SK-N-SH (cell line): ENCODE measurements at regions not wholly inside any gene's neighbourhood (a gene's known extent, or its start where the extent isn't known, plus 50 kb on each side); places are given as distances from the start of the nearest gene placed in this dataset.

ENCODE experiments used
- CTCF ChIA-PET: fragments of 300-600, 350-600 bp; formaldehyde crosslinking; extraction: SDS; loops from one replicate; lab custom pipeline; 2021; lab: Yijun Ruan, JAX
- POLR2A ChIA-PET: fragments of 350-600 bp; sonication (Branson Sonifier 250); formaldehyde crosslinking; extraction: SDS; loops from one replicate; lab custom pipeline; 2020; ENCODE audit warnings: antibody characterized with exemption, inconsistent platforms; lab: Yijun Ruan, JAX
- DNase-seq: peaks from one replicate; pipeline ENCODE4 v3.0.0; 2012
- H2AFZ ChIP-seq: fragments of 200-600 bp; sonication (generic); 2 replicates; pipeline ENCODE4 v1.8.1; 2016; ENCODE audit warnings: antibody characterized with exemption, mild to moderate bottlenecking, low read depth
- H3F3A ChIP-seq: fragments of 200-600 bp; sonication (generic); replicated peaks from 2 replicates; pipeline ENCODE3; 2016; ENCODE audit warnings: antibody characterized with exemption, mild to moderate bottlenecking; ENCODE audit not compliant: insufficient read depth
- H3K27ac ChIP-seq, 2 experiments: fragments of 200-500 bp in 1 of 2; fragments of 200-600 bp in 1 of 2; sonication (Bioruptor generic) in 1 of 2; sonication (generic), shearing (Covaris generic) in 1 of 2; 2 replicates each; pipeline versions ENCODE4 v1.5.1 to v1.6.1; 2014 to 2016; ENCODE audit warnings: low read depth in 2 of 2, inconsistent platforms in 1 of 2, low read length in 1 of 2, mild to moderate bottlenecking in 1 of 2, mixed read lengths in 1 of 2
- H3K27me3 ChIP-seq: fragments of 200-600 bp; sonication (generic), shearing (Covaris generic); 2 replicates; pipeline ENCODE4 v1.6.1; 2016; ENCODE audit warnings: mixed run types; ENCODE audit not compliant: insufficient read depth
- H3K36me3 ChIP-seq, 2 experiments: fragments of 200-500 bp in 1 of 2; fragments of 200-600 bp in 1 of 2; sonication (Bioruptor generic) in 1 of 2; sonication (generic) in 1 of 2; replicated peaks in 1 of 2; 2 replicates each; pipeline versions ENCODE3 to v1.5.1; 2014 to 2016; ENCODE audit warnings: low read length in 1 of 2, mild to moderate bottlenecking in 1 of 2; ENCODE audit not compliant: insufficient read depth in 2 of 2, control insufficient read depth in 1 of 2
- H3K4me1 ChIP-seq, 2 experiments: fragments of 200-500 bp in 1 of 2; fragments of 200-600 bp in 1 of 2; sonication (Bioruptor generic) in 1 of 2; sonication (generic), shearing (Covaris generic) in 1 of 2; 2 replicates each; pipeline versions ENCODE4 v1.5.1 to v1.6.1; 2014 to 2016; ENCODE audit warnings: low read depth in 1 of 2, low read length in 1 of 2, mixed run types in 1 of 2; ENCODE audit not compliant: insufficient read depth in 2 of 2, control insufficient read depth in 1 of 2
- H3K4me2 ChIP-seq: fragments of 200-600 bp; sonication (generic), shearing (Covaris generic); 2 replicates; pipeline ENCODE4 v1.6.1; 2017; ENCODE audit warnings: mixed run types
- H3K4me3 ChIP-seq, 2 experiments: fragments of 200-500 bp in 1 of 2; fragments of 200-600 bp in 1 of 2; sonication (Bioruptor generic) in 1 of 2; sonication (generic), shearing (Covaris generic) in 1 of 2; 2 replicates each; pipeline versions ENCODE4 v1.5.1 to v1.8.1; 2014 to 2016; ENCODE audit warnings: low read depth in 2 of 2, inconsistent platforms in 1 of 2, low read length in 1 of 2, mild to moderate bottlenecking in 1 of 2, mixed read lengths in 1 of 2, moderate library complexity in 1 of 2
- H3K79me2 ChIP-seq: fragments of 200-600 bp; sonication (generic); 2 replicates; pipeline ENCODE4 v1.8.1; 2017; ENCODE audit warnings: mild to moderate bottlenecking; ENCODE audit not compliant: insufficient read depth
- H3K9ac ChIP-seq: fragments of 200-600 bp; sonication (generic); 2 replicates; pipeline ENCODE4 v1.6.1; 2017; ENCODE audit warnings: mixed run types
- H3K9me2 ChIP-seq: fragments of 200-600 bp; sonication (generic); 2 replicates; pipeline ENCODE4 v1.6.1; 2017; ENCODE audit warnings: mixed run types
- H3K9me3 ChIP-seq: fragments of 200-600 bp; sonication (generic); 2 replicates; pipeline ENCODE4 v1.6.1; 2017; ENCODE audit warnings: mixed run types, mild to moderate bottlenecking, moderate library complexity
- H4K20me1 ChIP-seq: fragments of 200-600 bp; sonication (generic); 2 replicates; pipeline ENCODE4 v1.6.1; 2017; ENCODE audit warnings: mild to moderate bottlenecking, mixed run types; ENCODE audit not compliant: insufficient read depth
- CHD2 ChIP-seq: fragments of 150-350 bp; IDR thresholded peaks from 2 replicates; pipeline ENCODE4 v1.6.1; 2018; ENCODE audit warnings: low read length; ENCODE audit not compliant: partially characterized antibody
- CTCF ChIP-seq: fragments of 200-600 bp; sonication (generic); IDR thresholded peaks from 2 replicates; pipeline ENCODE4 v1.6.1; 2017; ENCODE audit warnings: antibody characterized with exemption, mild to moderate bottlenecking, moderate library complexity
- FOXM1 ChIP-seq: IDR thresholded peaks from 2 replicates; pipeline ENCODE4 v1.4.0; 2012; ENCODE audit warnings: low read depth, mild to moderate bottlenecking
- GABPA ChIP-seq: IDR thresholded peaks from 2 replicates; pipeline ENCODE4 v1.4.0; 2012; ENCODE audit warnings: low read depth, mild to moderate bottlenecking
- GATA2 ChIP-seq: sonication (generic); formaldehyde crosslinking; IDR thresholded peaks from 2 replicates; pipeline ENCODE4 v1.5.0; 2020; ENCODE audit warnings: mild to moderate bottlenecking, missing genetic modification reagents
- IRF3 ChIP-seq: fragments of 150-350 bp; IDR thresholded peaks from 2 replicates; pipeline ENCODE4 v1.6.1; 2016; ENCODE audit warnings: mild to moderate bottlenecking, low read depth, low read length
- JUND ChIP-seq: IDR thresholded peaks from 2 replicates; pipeline ENCODE4 v1.4.0; 2012
- MEF2A ChIP-seq: IDR thresholded peaks from 2 replicates; pipeline ENCODE4 v1.4.0; 2012; ENCODE audit warnings: low read depth, borderline replicate concordance
- MXI1 ChIP-seq: IDR thresholded peaks from 2 replicates; pipeline ENCODE4 v1.6.1; 2012; ENCODE audit warnings: mild to moderate bottlenecking, low read depth, low read length, improper control_type of control experiment
- NFIC ChIP-seq: IDR thresholded peaks from 2 replicates; pipeline ENCODE4 v1.4.0; 2012; ENCODE audit warnings: borderline replicate concordance
- POLR2AphosphoS5 ChIP-seq: IDR thresholded peaks from 2 replicates; pipeline ENCODE4 v1.6.1; 2012; ENCODE audit warnings: low read depth, low read length
- RAD21 ChIP-seq: IDR thresholded peaks from 2 replicates; pipeline ENCODE4 v1.6.1; 2012; ENCODE audit warnings: mild to moderate bottlenecking, low read length
- RCOR1 ChIP-seq: fragments of 150-350 bp; IDR thresholded peaks from 2 replicates; pipeline ENCODE4 v1.6.1; 2017; ENCODE audit warnings: antibody characterized with exemption, low read length
- RXRA ChIP-seq: IDR thresholded peaks from 2 replicates; pipeline ENCODE4 v1.4.0; 2012; ENCODE audit warnings: low read depth, mild to moderate bottlenecking, borderline replicate concordance
- TCF12 ChIP-seq: IDR thresholded peaks from 2 replicates; pipeline ENCODE4 v1.4.0; 2012
- USF2 ChIP-seq: fragments of 150-350 bp; IDR thresholded peaks from 2 replicates; pipeline ENCODE4 v1.6.1; 2017; ENCODE audit warnings: antibody characterized with exemption, low read length, low read depth, borderline replicate concordance
- ZBTB33 ChIP-seq: IDR thresholded peaks from 2 replicates; pipeline ENCODE4 v1.4.0; 2012; ENCODE audit warnings: low read depth, borderline replicate concordance
- WGBS: methylation state at CpG from one replicate; pipeline ENCODE4 v1.1.6; 2017; ENCODE audit warnings: low lambda C conversion rate; 5-methylcytosine and 5-hydroxymethylcytosine counted together
- TF ChIP-seq, protein P1 (sequence below): IDR thresholded peaks from 2 replicates; pipeline ENCODE4 v1.4.0; 2012; ENCODE audit warnings: low read depth
- TF ChIP-seq, protein P2 (sequence below): IDR thresholded peaks from 2 replicates; pipeline ENCODE4 v1.4.0; 2012; ENCODE audit warnings: low read depth, borderline replicate concordance

DNA sequence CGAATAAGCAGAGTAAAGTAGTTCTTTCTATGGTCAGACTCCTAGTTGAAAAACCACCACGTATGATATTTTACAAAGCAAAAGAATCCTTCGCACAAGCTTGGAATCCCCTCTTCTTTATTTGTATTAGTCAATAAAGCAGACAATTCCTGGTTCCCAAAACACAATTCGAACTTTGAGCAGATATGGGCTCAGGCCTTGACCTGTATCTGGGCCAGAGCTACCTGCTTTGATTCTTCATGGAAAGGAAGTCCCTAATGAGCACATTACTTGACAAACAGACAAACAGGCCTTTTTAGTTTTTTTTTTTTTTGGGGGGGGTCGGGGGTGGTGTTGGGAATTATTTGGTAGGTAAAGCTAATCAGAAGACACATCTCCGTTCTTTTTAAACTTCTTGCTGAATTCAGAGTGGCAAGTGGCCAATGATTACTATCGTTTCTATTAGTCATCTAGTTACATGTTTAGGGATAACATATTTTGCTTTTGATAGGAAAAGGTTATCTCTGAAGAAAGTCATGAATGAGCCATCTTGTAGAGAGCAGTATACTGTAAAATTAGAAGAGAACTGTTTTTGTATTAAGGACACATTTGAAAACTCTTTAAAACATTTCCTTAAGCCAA is 116.6 kb upstream of the HMHB1 start:
- Histone ChIP-seq H2AFZ (no peak overlapping the region), H3K79me2 (no peaks in the 10 kb centered on the region), H3K9ac (no peak overlapping the region), H3F3A (no peaks in the 10 kb centered on the region), H4K20me1 (no peaks in the 10 kb centered on the region), H3K27me3 (no peaks in the 10 kb centered on the region), H3K9me2 (no peaks in the 10 kb centered on the region), H3K9me3 (no peaks in the 10 kb centered on the region), H3K4me2 (no peak overlapping the region), H3K36me3 (no peaks in the 10 kb centered on the region), H3K27ac (no peak overlapping the region), H3K4me3 (no peak overlapping the region), H3K4me1 (no peaks in the 10 kb centered on the region; a peak in 1 of 4 replicates)
- DNase-seq, result no peak
- POLR2A ChIA-PET, result no interaction called here
- 76% methylated on average over 7 of the region's 7 CpGs for WGBS
- TF ChIP-seq RXRA (no peak), NFIC (0 out of 2 replicates have a peak, but pooled peaks have one; percentile 10)
- CTCF ChIA-PET, result interaction anchor here (0.6 kb wide), 1 partner anchor 450 kb away, joined by 3 read pairs; no protein-coding TSS in a partner anchor

DNA sequence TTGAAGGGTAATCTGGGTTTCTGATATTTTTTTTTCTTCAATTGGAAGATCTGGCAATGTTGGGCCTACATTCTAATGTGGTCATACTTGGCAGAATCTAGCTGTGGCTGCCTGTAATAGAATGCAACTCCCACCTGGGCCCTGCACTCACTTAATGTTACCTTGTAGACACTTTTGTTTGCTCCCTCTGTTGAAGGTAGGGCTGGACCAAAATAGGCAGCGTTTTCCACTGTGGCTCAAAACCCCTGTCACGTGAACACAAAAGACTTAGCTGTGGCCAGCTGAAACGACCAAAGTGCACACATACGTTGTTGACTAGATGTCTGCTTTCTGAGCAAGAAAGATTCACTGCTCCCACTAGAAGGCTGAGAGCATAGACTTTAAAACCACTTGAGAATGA is 117.6 kb upstream of the HMHB1 start:
- Histone ChIP-seq H4K20me1 (no peaks in the 10 kb centered on the region), H3K4me1 (no peaks in the 10 kb centered on the region; a peak in 1 of 4 replicates), H3K27me3 (no peaks in the 10 kb centered on the region), H2AFZ (no peak overlapping the region), H3K9me3 (0 out of 2 replicates have a peak, but pooled peaks cover 3% of the 10 kb centered on the region), H3K9ac (no peak overlapping the region), H3K79me2 (no peaks in the 10 kb centered on the region), H3K4me2 (no peak overlapping the region), H3K9me2 (0 out of 2 replicates have a peak, but pooled peaks cover 3% of the 10 kb centered on the region), H3K27ac (no peak overlapping the region), H3K36me3 (no peaks in the 10 kb centered on the region), H3K4me3 (no peak overlapping the region), H3F3A (no peaks in the 10 kb centered on the region)
- no peak for DNase-seq
- POLR2A ChIA-PET, result no interaction called here
- TF ChIP-seq, protein P1, sequence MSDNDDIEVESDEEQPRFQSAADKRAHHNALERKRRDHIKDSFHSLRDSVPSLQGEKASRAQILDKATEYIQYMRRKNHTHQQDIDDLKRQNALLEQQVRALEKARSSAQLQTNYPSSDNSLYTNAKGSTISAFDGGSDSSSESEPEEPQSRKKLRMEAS, result no peak
- no peak for TF ChIP-seq MEF2A
- TF ChIP-seq CHD2, result no peak
- no peak for TF ChIP-seq IRF3
- TF ChIP-seq, protein P2, sequence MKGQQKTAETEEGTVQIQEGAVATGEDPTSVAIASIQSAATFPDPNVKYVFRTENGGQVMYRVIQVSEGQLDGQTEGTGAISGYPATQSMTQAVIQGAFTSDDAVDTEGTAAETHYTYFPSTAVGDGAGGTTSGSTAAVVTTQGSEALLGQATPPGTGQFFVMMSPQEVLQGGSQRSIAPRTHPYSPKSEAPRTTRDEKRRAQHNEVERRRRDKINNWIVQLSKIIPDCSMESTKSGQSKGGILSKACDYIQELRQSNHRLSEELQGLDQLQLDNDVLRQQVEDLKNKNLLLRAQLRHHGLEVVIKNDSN, result no peak
- TF ChIP-seq GABPA, result no peak
- TF ChIP-seq NFIC, result no peak
- TF ChIP-seq GATA2, result no peak
- TF ChIP-seq RCOR1, result no peak
- TF ChIP-seq RAD21, result no peak
- TF ChIP-seq MXI1, result no peak
- no peak for TF ChIP-seq JUND
- TF ChIP-seq TCF12, result no peak
- TF ChIP-seq CTCF, result no peak
- TF ChIP-seq FOXM1, result no peak
- no peak for TF ChIP-seq USF2
- no peak for TF ChIP-seq POLR2AphosphoS5
- no peak for TF ChIP-seq ZBTB33
- CTCF ChIA-PET, result no interaction called here
- 82% methylated on average over 4 of the region's 4 CpGs for WGBS
